ENCODE measurements at regions not wholly inside any gene's neighbourhood (a gene's known extent, or its start where the extent isn't known, plus 50 kb on each side); places are given as distances from the start of the nearest gene placed in this dataset.

- no peak for DNase-seq (ENCODE audit: low read depth)
- TF ChIP-seq CTCF (IDR thresholded peaks at IDR 0.05; ENCODE audit: low read depth, low read length): no peak
- no peak for TF ChIP-seq MYC (IDR thresholded peaks at IDR 0.05; ENCODE audit: low read depth, low read length)
- no peak for TF ChIP-seq POLR2A (IDR thresholded peaks at IDR 0.05; ENCODE audit: extremely low read depth, insufficient read length)
- TF ChIP-seq MAX (IDR thresholded peaks at IDR 0.05; ENCODE audit: low read depth, low read length): no peak
- no peak overlapping the region for H3K4me3 ChIP-seq (ENCODE audit: low read depth, low read length)
Measured at GRCh38 chr9:89716559-89716958, 111.7 kb downstream of the GADD45G start.

- TF ChIP-seq CTCF (IDR thresholded peaks at IDR 0.05; ENCODE audit: low read depth, low read length) (no peak), MAX (IDR thresholded peaks at IDR 0.05; ENCODE audit: low read depth, low read length) (no peak), POLR2A (IDR thresholded peaks at IDR 0.05; ENCODE audit: extremely low read depth, insufficient read length) (no peak), MYC (IDR thresholded peaks at IDR 0.05; ENCODE audit: low read depth, low read length) (no peak)
- DNase-seq (ENCODE audit: low read depth): no peak
- H3K4me3 ChIP-seq (ENCODE audit: low read depth, low read length): no peak overlapping the region
Measured at GRCh38 chr9:89718176-89718575, 113.4 kb downstream of the GADD45G start.

GRCh38 chr9:89718651-89719050, 113.8 kb downstream of the GADD45G start:
- no peak for DNase-seq (ENCODE audit: low read depth)
- H3K4me3 ChIP-seq (ENCODE audit: low read depth, low read length): no peak overlapping the region
- no peak for TF ChIP-seq MAX (IDR thresholded peaks at IDR 0.05; ENCODE audit: low read depth, low read length)
- no peak for TF ChIP-seq MYC (IDR thresholded peaks at IDR 0.05; ENCODE audit: low read depth, low read length)
- TF ChIP-seq CTCF (IDR thresholded peaks at IDR 0.05; ENCODE audit: low read depth, low read length): no peak
- no peak for TF ChIP-seq POLR2A (IDR thresholded peaks at IDR 0.05; ENCODE audit: extremely low read depth, insufficient read length)

- DNase-seq (ENCODE audit: low read depth): no peak
- TF ChIP-seq MAX (IDR thresholded peaks at IDR 0.05; ENCODE audit: low read depth, low read length) (no peak), POLR2A (IDR thresholded peaks at IDR 0.05; ENCODE audit: extremely low read depth, insufficient read length) (no peak), CTCF (IDR thresholded peaks at IDR 0.05; ENCODE audit: low read depth, low read length) (no peak), MYC (IDR thresholded peaks at IDR 0.05; ENCODE audit: low read depth, low read length) (no peak)
- H3K4me3 ChIP-seq (ENCODE audit: low read depth, low read length): no peak overlapping the region
Measured at GRCh38 chr9:89719202-89719601, 114.4 kb downstream of the GADD45G start.

- no peak overlapping the region for H3K4me3 ChIP-seq (ENCODE audit: low read depth, low read length)
- no peak for TF ChIP-seq CTCF (IDR thresholded peaks at IDR 0.05; ENCODE audit: low read depth, low read length)
- TF ChIP-seq POLR2A (IDR thresholded peaks at IDR 0.05; ENCODE audit: extremely low read depth, insufficient read length): no peak
- no peak for TF ChIP-seq MAX (IDR thresholded peaks at IDR 0.05; ENCODE audit: low read depth, low read length)
- no peak for TF ChIP-seq MYC (IDR thresholded peaks at IDR 0.05; ENCODE audit: low read depth, low read length)
- DNase-seq (ENCODE audit: low read depth): no peak
Measured at GRCh38 chr9:89720696-89721175, 115.9 kb downstream of the GADD45G start.
